ENCODE measurements at regions not wholly inside any gene's neighbourhood (a gene's known extent, or its start where the extent isn't known, plus 50 kb on each side); places are given as distances from the start of the nearest gene placed in this dataset.

- H3K9me1 ChIP-seq (ENCODE audit: control insufficient read depth, insufficient read depth, low read length): no peaks in the 10 kb centered on the region
- no peaks in the 10 kb centered on the region for H3K36me3 ChIP-seq (ENCODE audit: control insufficient read depth, insufficient read depth, low read length)
- in situ Hi-C loops (cut with MboI) (no loop called here), intact Hi-C loops (cut with micrococcal nuclease) (no loop called here)
- DNase-seq (ENCODE audit: extremely low read depth in 1 of 4, low spot score in 3 of 4) (no peak), FAIRE-seq (no peak), ATAC-seq (no peak)
- TF ChIP-seq ZNF655 (CRISPR knock-in tag; IDR thresholded peaks at IDR 0.05): no peak
- TF ChIP-seq IFI16 (CRISPR knock-in tag; IDR thresholded peaks at IDR 0.05): no peak
- TF ChIP-seq CC2D1A (IDR thresholded peaks at IDR 0.05): no peak
- no peak for TF ChIP-seq CLOCK (CRISPR knock-in tag; IDR thresholded peaks at IDR 0.05; ENCODE audit: borderline replicate concordance)
- TF ChIP-seq SMARCB1 (IDR thresholded peaks at IDR 0.05; ENCODE audit: insufficient read length, low read depth): no peak
- TF ChIP-seq MCM3 (IDR thresholded peaks at IDR 0.05): no peak
- no peak for TF ChIP-seq ZNF699 (CRISPR knock-in tag; IDR thresholded peaks at IDR 0.05; ENCODE audit: insufficient replicate concordance)
- TF ChIP-seq NR0B1 (IDR thresholded peaks at IDR 0.05; ENCODE audit: partially characterized antibody): no peak
- no peak for TF ChIP-seq SRSF1 (IDR thresholded peaks at IDR 0.05; ENCODE audit: low read depth, low read length)
- H2AFZ ChIP-seq (ENCODE audit: low read depth, low read length): no peak overlapping the region
- WGBS (ENCODE audit: insufficient coverage, low coverage, missing lambda C conversion rate): 0% methylated on average over 8 of the region's 8 CpGs
- H3K4me3 ChIP-seq: no peak overlapping the region
- peaks cover 0 to 46% of the 10 kb centered on the region in 2 experiments; a peak in 3 of 5 replicates for H3K27me3 ChIP-seq (ENCODE audit: control insufficient read depth in 2 of 2, insufficient read depth in 2 of 2, low read length in 2 of 2)
- no peak overlapping the region for H3K4me2 ChIP-seq (ENCODE audit: insufficient read depth, low read length)
- ChIA-PET POLR2A (no interaction called here), CTCF (ENCODE audit: low intra/inter-chr PET ratio) (no interaction called here)
- no peaks in the 10 kb centered on the region for H3K79me2 ChIP-seq (ENCODE audit: control insufficient read depth, insufficient read depth, low read length)
- no peaks in the 10 kb centered on the region for H3K9me3 ChIP-seq (replicated peaks; ENCODE audit: control insufficient read depth, insufficient read depth, low read depth, low read length)
- H3K9ac ChIP-seq (ENCODE audit: insufficient read depth in 1 of 2, low read depth in 2 of 2, low read length in 2 of 2): no peak overlapping the region
- BruUV-seq (replicated peaks): no TSS peak
- H4K20me1 ChIP-seq (replicated peaks; ENCODE audit: control insufficient read depth, insufficient read depth, low read length): no peaks in the 10 kb centered on the region
- no peak overlapping the region for H3K27ac ChIP-seq (ENCODE audit: extremely low read depth, low read depth, low read length)
- H3K4me1 ChIP-seq (replicated peaks in 1 of 2; ENCODE audit: control insufficient read depth in 2 of 2, insufficient read depth in 2 of 2, low read length in 2 of 2): no peaks in the 10 kb centered on the region
These were observed 96.1 kb upstream of the KCNG1 start for GRCh38 chr20:51118985-51119527.

Measured in K562 (cell line).